Neural progenitor cell (in vitro differentiated cells): ENCODE measurements at regions not wholly inside any gene's neighbourhood (a gene's known extent, or its start where the extent isn't known, plus 50 kb on each side); places are given as distances from the start of the nearest gene placed in this dataset.

Experiments used
- DNase-seq: peaks from one replicate; pipeline ENCODE4 v3.0.0-alpha.2; 2016; ENCODE audit warnings: low spot score
- H2AFZ ChIP-seq: fragments of 200-600 bp; sonication (generic); replicated peaks from 2 replicates; pipeline ENCODE4 v1.6.1; 2016; ENCODE audit warnings: antibody characterized with exemption
- H3F3A ChIP-seq: fragments of 200-600 bp; sonication (generic); 2 replicates; pipeline ENCODE4 v1.6.1; 2016; ENCODE audit warnings: antibody characterized with exemption, low read depth
- H3K27ac ChIP-seq: fragments of 200-600 bp; sonication (generic); 2 replicates; pipeline ENCODE4 v1.5.1; 2016; ENCODE audit warnings: mild to moderate bottlenecking
- H3K27me3 ChIP-seq: fragments of 200-600 bp; sonication (generic); 2 replicates; pipeline ENCODE4 v1.6.1; 2016; ENCODE audit warnings: mild to moderate bottlenecking, moderate library complexity
- H3K36me3 ChIP-seq: fragments of 200-600 bp; sonication (generic); 2 replicates; pipeline ENCODE4 v1.5.1; 2016
- H3K4me1 ChIP-seq: fragments of 200-600 bp; sonication (generic); 2 replicates; pipeline ENCODE4 v1.6.1; 2016; ENCODE audit warnings: mixed run types
- H3K4me2 ChIP-seq: fragments of 200-600 bp; sonication (generic); 2 replicates; pipeline ENCODE4 v1.6.1; 2016
- H3K4me3 ChIP-seq: fragments of 200-600 bp; sonication (generic); 2 replicates; pipeline ENCODE4 v1.5.1; 2016
- H3K79me2 ChIP-seq: fragments of 200-600 bp; sonication (generic); 2 replicates; pipeline ENCODE4 v1.6.1; 2016; ENCODE audit warnings: low read depth
- H3K9ac ChIP-seq: fragments of 200-600 bp; sonication (generic); 2 replicates; pipeline ENCODE4 v1.6.1; 2016
- H3K9me3 ChIP-seq: fragments of 200-600 bp; sonication (generic); 2 replicates; pipeline ENCODE4 v1.5.1; 2016; ENCODE audit warnings: low read depth
- H4K20me1 ChIP-seq: fragments of 200-600 bp; sonication (generic); 2 replicates; pipeline ENCODE4 v1.6.1; 2016; ENCODE audit warnings: low read depth
- H3K27ac Mint-ChIP-seq: 3 replicates; pipeline ENCODE4 v1.8.0; 2021; ENCODE audit warnings: mixed read lengths
- H3K27me3 Mint-ChIP-seq: 2 replicates; pipeline ENCODE4 v1.8.0; 2022; ENCODE audit warnings: low read depth, mild to moderate bottlenecking, inconsistent platforms, moderate library complexity, mixed read lengths; ENCODE audit not compliant: insufficient read depth
- H3K36me3 Mint-ChIP-seq: 3 replicates; pipeline ENCODE4 v1.8.0; 2021; ENCODE audit warnings: mixed read lengths
- H3K4me1 Mint-ChIP-seq: 3 replicates; pipeline ENCODE4 v1.8.0; 2021; ENCODE audit warnings: mixed read lengths
- H3K4me3 Mint-ChIP-seq: 3 replicates; pipeline ENCODE4 v1.8.0; 2021; ENCODE audit warnings: mild to moderate bottlenecking, moderate library complexity, mixed read lengths
- H3K9me3 Mint-ChIP-seq: 3 replicates; pipeline ENCODE4 v1.8.0; 2020; ENCODE audit warnings: mixed read lengths
- CTCF ChIP-seq: fragments of 200-600 bp; sonication (generic); IDR thresholded peaks from 2 replicates; pipeline ENCODE4 v1.5.1; 2017; ENCODE audit warnings: antibody characterized with exemption, mild to moderate bottlenecking
- EZH2 ChIP-seq: fragments of 200-600 bp; sonication (generic); IDR thresholded peaks from 2 replicates; pipeline ENCODE4 v1.6.1; 2017; ENCODE audit warnings: antibody characterized with exemption, mild to moderate bottlenecking, moderate library complexity
- EZH2phosphoT487 ChIP-seq: fragments of 200-600 bp; sonication (generic); IDR thresholded peaks from 2 replicates; pipeline ENCODE4 v1.6.1; 2017; ENCODE audit warnings: antibody characterized with exemption

- Histone ChIP-seq H2AFZ (no peak overlapping the region), H3K27me3 (no peaks in the 10 kb centered on the region), H3K4me2 (no peak overlapping the region), H3K4me1 (no peaks in the 10 kb centered on the region), H3K27ac (no peak overlapping the region), H3K9me3 (no peaks in the 10 kb centered on the region), H3K79me2 (no peaks in the 10 kb centered on the region), H4K20me1 (no peaks in the 10 kb centered on the region), H3K36me3 (no peaks in the 10 kb centered on the region), H3K9ac (no peak overlapping the region), H3K4me3 (no peak overlapping the region), H3F3A (no peaks in the 10 kb centered on the region)
- no peak for DNase-seq
- Mint-ChIP-seq H3K36me3 (no peaks in the 10 kb centered on the region), H3K9me3 (peaks cover 6% of the 10 kb centered on the region), H3K4me3 (no peak overlapping the region), H3K27me3 (peaks cover 2% of the 10 kb centered on the region), H3K27ac (no peak overlapping the region), H3K4me1 (no peaks in the 10 kb centered on the region)
- no peak for TF ChIP-seq EZH2phosphoT487
- no peak for TF ChIP-seq CTCF
- TF ChIP-seq EZH2: no peak
Measured at GRCh38 chr20:43262341-43262740, 72.6 kb upstream of the PTPRT start.

DNA sequence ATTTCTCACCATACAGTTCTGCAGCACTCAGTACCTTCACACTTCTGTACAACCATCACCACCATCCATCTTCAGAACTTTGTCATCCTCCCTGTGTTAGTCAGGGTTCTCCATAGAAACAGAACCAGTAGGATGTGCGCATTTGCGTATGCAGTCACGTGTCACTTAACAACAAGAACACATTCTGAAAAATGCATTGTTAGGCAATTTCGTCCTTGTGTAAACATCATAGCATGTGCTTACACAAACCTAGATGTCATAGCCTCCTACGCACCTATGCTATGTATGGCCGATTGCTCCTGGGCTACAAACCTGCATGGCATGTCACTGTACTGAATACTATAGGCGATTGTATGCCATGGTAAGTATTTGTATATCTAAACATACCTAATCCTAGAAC, 66.2 kb upstream of the PTPRT start:
- TF ChIP-seq EZH2 (no peak), EZH2phosphoT487 (no peak), CTCF (no peak)
- H3K9ac ChIP-seq: no peak overlapping the region
- H3K79me2 ChIP-seq: no peaks in the 10 kb centered on the region
- no peaks in the 10 kb centered on the region for H3K27me3 ChIP-seq
- no peaks in the 10 kb centered on the region for H3K4me1 Mint-ChIP-seq
- H3K4me2 ChIP-seq: no peak overlapping the region
- peaks cover 5% of the 10 kb centered on the region for H3K27me3 Mint-ChIP-seq
- no peak overlapping the region for H2AFZ ChIP-seq
- no peaks in the 10 kb centered on the region for H3K36me3 Mint-ChIP-seq
- H3K4me3 ChIP-seq: no peak overlapping the region
- no peaks in the 10 kb centered on the region for H3F3A ChIP-seq
- H3K4me1 ChIP-seq: no peaks in the 10 kb centered on the region
- H4K20me1 ChIP-seq: no peaks in the 10 kb centered on the region
- H3K9me3 Mint-ChIP-seq: peaks cover 6% of the 10 kb centered on the region
- no peak for DNase-seq
- H3K27ac ChIP-seq: no peak overlapping the region
- H3K9me3 ChIP-seq: no peaks in the 10 kb centered on the region
- H3K4me3 Mint-ChIP-seq: no peak overlapping the region
- H3K36me3 ChIP-seq: no peaks in the 10 kb centered on the region
- H3K27ac Mint-ChIP-seq: no peak overlapping the region

GRCh38 chr20:43252761-43253160, 63.1 kb upstream of the PTPRT start:
- Histone ChIP-seq H3K9me3 (no peaks in the 10 kb centered on the region), H3K4me1 (no peaks in the 10 kb centered on the region), H3K79me2 (no peaks in the 10 kb centered on the region), H3K27me3 (no peaks in the 10 kb centered on the region), H3K27ac (no peak overlapping the region), H3K9ac (no peak overlapping the region), H2AFZ (no peak overlapping the region), H3F3A (no peaks in the 10 kb centered on the region), H3K36me3 (no peaks in the 10 kb centered on the region), H3K4me3 (no peak overlapping the region), H3K4me2 (no peak overlapping the region), H4K20me1 (no peaks in the 10 kb centered on the region)
- Mint-ChIP-seq H3K36me3 (no peaks in the 10 kb centered on the region), H3K27me3 (peaks cover 6% of the 10 kb centered on the region), H3K4me3 (no peak overlapping the region), H3K27ac (no peak overlapping the region), H3K4me1 (no peaks in the 10 kb centered on the region), H3K9me3 (no peaks in the 10 kb centered on the region)
- TF ChIP-seq EZH2 (no peak), EZH2phosphoT487 (no peak), CTCF (no peak)
- DNase-seq: no peak

- H3K27ac Mint-ChIP-seq: no peak overlapping the region
- no peak overlapping the region for H3K4me2 ChIP-seq
- DNase-seq: no peak
- H3K4me3 ChIP-seq: no peak overlapping the region
- H3K4me1 ChIP-seq: no peaks in the 10 kb centered on the region
- H3K4me3 Mint-ChIP-seq: no peak overlapping the region
- no peak overlapping the region for H3K27ac ChIP-seq
- H3K9me3 ChIP-seq: no peaks in the 10 kb centered on the region
- peaks cover 8% of the 10 kb centered on the region for H3K27me3 Mint-ChIP-seq
- H2AFZ ChIP-seq: no peak overlapping the region
- no peaks in the 10 kb centered on the region for H3K36me3 Mint-ChIP-seq
- no peaks in the 10 kb centered on the region for H3K79me2 ChIP-seq
- no peaks in the 10 kb centered on the region for H3K9me3 Mint-ChIP-seq
- no peaks in the 10 kb centered on the region for H3K27me3 ChIP-seq
- H3F3A ChIP-seq: no peaks in the 10 kb centered on the region
- H3K9ac ChIP-seq: no peak overlapping the region
- no peak for TF ChIP-seq CTCF
- no peak for TF ChIP-seq EZH2
- no peak for TF ChIP-seq EZH2phosphoT487
- H3K4me1 Mint-ChIP-seq: no peaks in the 10 kb centered on the region
- no peaks in the 10 kb centered on the region for H3K36me3 ChIP-seq
- no peaks in the 10 kb centered on the region for H4K20me1 ChIP-seq
Measured at GRCh38 chr20:43248341-43248740, 58.6 kb upstream of the PTPRT start.
